Neural cell (in vitro differentiated cells): ENCODE measurements at regions not wholly inside any gene's neighbourhood (a gene's known extent, or its start where the extent isn't known, plus 50 kb on each side); places are given as distances from the start of the nearest gene placed in this dataset.

Source experiments
- EP300 ChIP-seq: fragments of 450-650 bp; conservative IDR thresholded peaks from 2 replicates; pipeline ENCODE4 v1.6.1; 2014; ENCODE audit warnings: antibody characterized with exemption, mild to moderate bottlenecking, moderate library complexity; ENCODE audit not compliant: poor library complexity, severe bottlenecking
- TAF1 ChIP-seq: IDR thresholded peaks from 2 replicates; pipeline ENCODE4 v1.6.1; 2012; ENCODE audit warnings: low read depth
- TF ChIP-seq, protein P1 (sequence below): fragments of 450-650 bp; IDR thresholded peaks from 2 replicates; pipeline ENCODE4 v1.5.1; 2014; ENCODE audit warnings: antibody characterized with exemption, mild to moderate bottlenecking, moderate library complexity; ENCODE audit not compliant: poor library complexity, severe bottlenecking

- TF ChIP-seq EP300 (no peak), TAF1 (no peak)
- TF ChIP-seq, protein P1, sequence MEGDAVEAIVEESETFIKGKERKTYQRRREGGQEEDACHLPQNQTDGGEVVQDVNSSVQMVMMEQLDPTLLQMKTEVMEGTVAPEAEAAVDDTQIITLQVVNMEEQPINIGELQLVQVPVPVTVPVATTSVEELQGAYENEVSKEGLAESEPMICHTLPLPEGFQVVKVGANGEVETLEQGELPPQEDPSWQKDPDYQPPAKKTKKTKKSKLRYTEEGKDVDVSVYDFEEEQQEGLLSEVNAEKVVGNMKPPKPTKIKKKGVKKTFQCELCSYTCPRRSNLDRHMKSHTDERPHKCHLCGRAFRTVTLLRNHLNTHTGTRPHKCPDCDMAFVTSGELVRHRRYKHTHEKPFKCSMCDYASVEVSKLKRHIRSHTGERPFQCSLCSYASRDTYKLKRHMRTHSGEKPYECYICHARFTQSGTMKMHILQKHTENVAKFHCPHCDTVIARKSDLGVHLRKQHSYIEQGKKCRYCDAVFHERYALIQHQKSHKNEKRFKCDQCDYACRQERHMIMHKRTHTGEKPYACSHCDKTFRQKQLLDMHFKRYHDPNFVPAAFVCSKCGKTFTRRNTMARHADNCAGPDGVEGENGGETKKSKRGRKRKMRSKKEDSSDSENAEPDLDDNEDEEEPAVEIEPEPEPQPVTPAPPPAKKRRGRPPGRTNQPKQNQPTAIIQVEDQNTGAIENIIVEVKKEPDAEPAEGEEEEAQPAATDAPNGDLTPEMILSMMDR = no peak
Observed at GRCh38 chr12:116423094-116423493, 136.1 kb upstream of the MAP1LC3B2 start.
